Endodermal cell (in vitro differentiated cells): ENCODE measurements at regions not wholly inside any gene's neighbourhood (a gene's known extent, or its start where the extent isn't known, plus 50 kb on each side); places are given as distances from the start of the nearest gene placed in this dataset.

ENCODE experiments used
- DNase-seq: peaks from one replicate; pipeline ENCODE4 v3.0.0-alpha.2; 2017
- H3K27ac ChIP-seq: 2 replicates; pipeline ENCODE4 v1.5.1; 2013; ENCODE audit warnings: mild to moderate bottlenecking, low read depth, low read length, moderate library complexity
- H3K27me3 ChIP-seq: 2 replicates; pipeline ENCODE4 v1.6.1; 2013; ENCODE audit warnings: mild to moderate bottlenecking, low read length, moderate library complexity; ENCODE audit not compliant: insufficient read depth, control insufficient read depth, poor library complexity, severe bottlenecking
- H3K36me3 ChIP-seq: 2 replicates; pipeline ENCODE4 v1.7.0; 2013; ENCODE audit warnings: mild to moderate bottlenecking, low read length, moderate library complexity; ENCODE audit not compliant: control insufficient read depth, insufficient read depth
- H3K4me1 ChIP-seq: one replicate; pipeline ENCODE4 v1.7.0; 2013; ENCODE audit warnings: low read length; ENCODE audit not compliant: control insufficient read depth, insufficient read depth
- H3K4me3 ChIP-seq: 2 replicates; pipeline ENCODE4 v1.5.1; 2013; ENCODE audit warnings: mild to moderate bottlenecking, low read length, moderate library complexity
- H3K9ac ChIP-seq: 2 replicates; pipeline ENCODE4 v1.6.1; 2013; ENCODE audit warnings: mild to moderate bottlenecking, low read length, moderate library complexity; ENCODE audit not compliant: poor library complexity, severe bottlenecking; ENCODE audit errors: extremely low read depth
- H3K9me3 ChIP-seq: 2 replicates; pipeline ENCODE4 v1.6.1; 2013; ENCODE audit warnings: mild to moderate bottlenecking, low read length, moderate library complexity; ENCODE audit not compliant: control insufficient read depth
- H3K27ac Mint-ChIP-seq: 2 replicates; pipeline ENCODE4 v1.8.0; 2020; ENCODE audit warnings: mixed read lengths
- H3K27me3 Mint-ChIP-seq: 2 replicates; pipeline ENCODE4 v1.8.0; 2021; ENCODE audit warnings: mild to moderate bottlenecking, mixed read lengths; ENCODE audit not compliant: insufficient read depth
- H3K36me3 Mint-ChIP-seq: 2 replicates; pipeline ENCODE4 v1.8.0; 2020; ENCODE audit warnings: low read depth, mixed read lengths
- H3K4me1 Mint-ChIP-seq: 2 replicates; pipeline ENCODE4 v1.8.0; 2020; ENCODE audit warnings: mixed read lengths
- H3K4me3 Mint-ChIP-seq: 2 replicates; pipeline ENCODE4 v1.8.0; 2020; ENCODE audit warnings: mild to moderate bottlenecking, moderate library complexity, mixed read lengths
- H3K9me3 Mint-ChIP-seq: 2 replicates; pipeline ENCODE4 v1.8.0; 2020; ENCODE audit warnings: mild to moderate bottlenecking, mixed read lengths
- CTCF ChIP-seq: fragments of 200-600 bp; sonication (generic); conservative IDR thresholded peaks from 2 replicates; pipeline ENCODE4 v1.5.0; 2021; ENCODE audit warnings: antibody characterized with exemption, mild to moderate bottlenecking
- WGBS, 2 experiments: methylation state at CpG; one replicate each; pipeline versions ENCODE4 v1.1.5 to v1.1.7; 2013; ENCODE audit warnings: missing lambda C conversion rate in 2 of 2, mixed read lengths in 1 of 2; ENCODE audit not compliant: insufficient coverage in 1 of 2, insufficient read length in 1 of 2; 5-methylcytosine and 5-hydroxymethylcytosine counted together

- Mint-ChIP-seq H3K36me3 (no peaks in the 10 kb centered on the region), H3K4me1 (no peaks in the 10 kb centered on the region), H3K4me3 (no peak overlapping the region), H3K27me3 (no peaks in the 10 kb centered on the region), H3K9me3 (peaks cover 22% of the 10 kb centered on the region), H3K27ac (no peak overlapping the region)
- no peaks in the 10 kb centered on the region for H3K4me1 ChIP-seq
- H3K9ac ChIP-seq: no peak overlapping the region
- no peak for DNase-seq
- H3K9me3 ChIP-seq: peaks cover 14% of the 10 kb centered on the region
- H3K27ac ChIP-seq: no peak overlapping the region
- WGBS, 2 experiments: 90 to 94% methylated on average over 2 to 26 of the region's 26 CpGs
- no peaks in the 10 kb centered on the region for H3K27me3 ChIP-seq
- H3K36me3 ChIP-seq: no peaks in the 10 kb centered on the region
- no peak overlapping the region for H3K4me3 ChIP-seq
- TF ChIP-seq CTCF: no peak
Measured at GRCh38 chr6:55950071-55950814, 74.9 kb upstream of the BMP5 start.

GRCh38 chr6:55943329-55943728 is 67.9 kb upstream of the BMP5 start:
- H3K36me3 Mint-ChIP-seq: no peaks in the 10 kb centered on the region
- H3K4me3 Mint-ChIP-seq: no peak overlapping the region
- Histone ChIP-seq H3K27ac (no peak overlapping the region), H3K4me1 (no peaks in the 10 kb centered on the region), H3K4me3 (no peak overlapping the region), H3K36me3 (no peaks in the 10 kb centered on the region), H3K27me3 (no peaks in the 10 kb centered on the region), H3K9me3 (no peaks in the 10 kb centered on the region), H3K9ac (no peak overlapping the region)
- H3K9me3 Mint-ChIP-seq: no peaks in the 10 kb centered on the region
- no peak overlapping the region for H3K27ac Mint-ChIP-seq
- no peak for DNase-seq
- no peaks in the 10 kb centered on the region for H3K27me3 Mint-ChIP-seq
- no peaks in the 10 kb centered on the region for H3K4me1 Mint-ChIP-seq
- 84 to 100% methylated on average over 2 of the region's 3 CpGs for WGBS, 2 experiments
- no peak for TF ChIP-seq CTCF

- Histone ChIP-seq H3K9ac (no peak overlapping the region), H3K36me3 (no peaks in the 10 kb centered on the region), H3K9me3 (no peaks in the 10 kb centered on the region), H3K27me3 (no peaks in the 10 kb centered on the region), H3K4me3 (no peak overlapping the region), H3K4me1 (no peaks in the 10 kb centered on the region), H3K27ac (no peak overlapping the region)
- no peaks in the 10 kb centered on the region for H3K9me3 Mint-ChIP-seq
- H3K36me3 Mint-ChIP-seq: no peaks in the 10 kb centered on the region
- H3K27ac Mint-ChIP-seq: no peak overlapping the region
- DNase-seq: no peak
- 96% methylated on average over 2 of the region's 2 CpGs; no CpG with 5 or more reads in 1 of the 2 experiments for WGBS, 2 experiments
- peaks cover 3% of the 10 kb centered on the region for H3K27me3 Mint-ChIP-seq
- TF ChIP-seq CTCF: peak; percentile 51
- H3K4me3 Mint-ChIP-seq: no peak overlapping the region
- H3K4me1 Mint-ChIP-seq: no peaks in the 10 kb centered on the region
Measured at GRCh38 chr6:55941702-55942101, 66.3 kb upstream of the BMP5 start.
